HTR-8/SVneo (cell line): ENCODE measurements at regions not wholly inside any gene's neighbourhood (a gene's known extent, or its start where the extent isn't known, plus 50 kb on each side); places are given as distances from the start of the nearest gene placed in this dataset.
A peak's percentile ranks its signal among the peaks of the same experiment; 100 is the strongest.

Experiments used
- DNase-seq: peaks from one replicate; pipeline ENCODE4 v3.0.0; 2011; ENCODE audit warnings: low spot score, mixed read lengths; ENCODE audit not compliant: insufficient read length
- FAIRE-seq: peaks from 2 replicates; lab custom pipeline; 2011; peaks lifted over from hg19 to GRCh38; lab: Jason Lieb, UNC

GRCh38 chr6:15961635-15962448, 167.0 kb upstream of the MYLIP start:
- DNase-seq, result no peak
- FAIRE-seq, result no peak

- no peak for FAIRE-seq
- no peak for DNase-seq
Observed at GRCh38 chr6:15960740-15961634, 167.9 kb upstream of the MYLIP start.

- FAIRE-seq, result no peak
- DNase-seq, result no peak
Observed at GRCh38 chr6:15957655-15958169, 171.2 kb upstream of the MYLIP start.

GRCh38 chr6:15956205-15957106, 172.4 kb upstream of the MYLIP start:
- FAIRE-seq (no peak), DNase-seq (no peak)

- no peak for FAIRE-seq
Observed at GRCh38 chr6:15955484-15955883, 173.4 kb upstream of the MYLIP start.

GRCh38 chr6:15953152-15953880, 175.6 kb upstream of the MYLIP start:
- DNase-seq (peak; percentile 22), FAIRE-seq (no peak)

More at GRCh38 chr6:15955484-15955883, 173.4 kb upstream of the MYLIP start:
- no peak for DNase-seq

- DNase-seq, result no peak
- no peak for FAIRE-seq
Observed at GRCh38 chr6:15952231-15953151, 176.4 kb upstream of the MYLIP start.

GRCh38 chr6:15950962-15951569, 177.8 kb upstream of the MYLIP start:
- no peak for FAIRE-seq

GRCh38 chr6:15949982-15950381, 178.9 kb upstream of the MYLIP start:
- FAIRE-seq, result no peak
- no peak for DNase-seq

More at GRCh38 chr6:15950962-15951569, 177.8 kb upstream of the MYLIP start:
- no peak for DNase-seq

- FAIRE-seq (no peak), DNase-seq (peak; percentile 27)
Observed at GRCh38 chr6:15948930-15949900, 179.7 kb upstream of the MYLIP start.

- FAIRE-seq, result no peak
- no peak for DNase-seq
Observed at GRCh38 chr6:15947923-15948322, 181.0 kb upstream of the MYLIP start.

- no peak for DNase-seq
- FAIRE-seq, result no peak
Observed at GRCh38 chr6:15947436-15947835, 181.4 kb upstream of the MYLIP start.

- no peak for FAIRE-seq
- DNase-seq, result no peak
Observed at GRCh38 chr6:15946701-15947385, 182.0 kb upstream of the MYLIP start.

GRCh38 chr6:15945593-15946159, 183.2 kb upstream of the MYLIP start:
- DNase-seq, result peak; percentile 46
- FAIRE-seq, result no peak

GRCh38 chr6:15943423-15943822, 185.5 kb upstream of the MYLIP start:
- DNase-seq (no peak), FAIRE-seq (no peak)

GRCh38 chr6:15941168-15941567, 187.7 kb upstream of the MYLIP start:
- FAIRE-seq, result no peak

More at GRCh38 chr6:15941168-15941567, 187.7 kb upstream of the MYLIP start:
- DNase-seq, result no peak
